NCI-H82 (cell line): ENCODE measurements at regions not wholly inside any gene's neighbourhood (a gene's known extent, or its start where the extent isn't known, plus 50 kb on each side); places are given as distances from the start of the nearest gene placed in this dataset.
A peak's percentile ranks its signal among the peaks of the same experiment; 100 is the strongest.
"Not testable (repeated sequence)": the region's sequence is repeated elsewhere in the genome, so short reads cannot be mapped to it uniquely, and the experiment has no call there.

ENCODE experiments used
- DNase-seq: peaks from one replicate; lab custom pipeline; 2025; lab: John Stamatoyannopoulos, UW

DNA sequence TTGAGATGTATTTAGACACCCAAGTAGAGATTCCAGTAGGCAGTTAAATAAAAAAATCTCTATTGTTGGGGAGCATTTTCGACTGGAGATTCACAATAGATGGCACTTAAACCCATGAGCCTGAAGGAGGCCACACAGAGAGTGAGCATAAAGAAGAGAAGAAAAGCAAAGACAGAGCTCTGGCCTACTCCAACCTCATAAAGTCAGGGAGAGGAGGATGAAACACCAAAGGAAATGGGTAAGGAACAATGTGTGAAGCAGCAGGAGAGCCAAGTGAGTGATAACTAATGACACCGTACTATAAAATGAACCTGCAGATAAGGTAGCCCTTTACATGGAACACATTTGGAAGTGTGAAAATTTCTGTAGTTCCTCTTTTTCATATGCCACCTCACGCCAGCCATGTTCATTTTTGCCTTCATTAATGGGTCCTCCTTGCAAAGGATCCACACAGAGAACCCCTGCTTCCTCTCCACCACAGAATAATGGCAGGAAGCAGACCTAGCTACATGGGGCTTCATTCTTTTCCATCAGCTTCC, 150.0 kb upstream of the SYT10 start:
- no peak for DNase-seq

DNA sequence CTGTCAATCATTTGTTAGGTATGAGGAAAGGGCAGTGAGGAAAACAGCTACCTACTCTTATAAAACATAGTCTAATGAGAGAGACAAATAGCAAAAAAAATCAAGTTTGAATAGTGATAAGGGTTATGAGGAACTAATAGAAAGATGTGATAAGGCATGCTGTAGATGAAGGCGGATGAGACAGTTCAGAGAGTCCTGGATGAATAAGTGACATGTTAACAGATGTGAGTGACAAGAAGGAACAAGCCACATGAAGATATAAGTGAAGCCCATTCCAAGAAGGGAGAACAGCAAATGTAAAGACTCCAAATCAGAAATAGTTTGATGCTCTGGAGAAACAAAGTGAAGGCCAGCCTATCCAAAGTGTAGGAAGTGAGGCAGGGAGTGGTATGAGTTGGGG, 154.1 kb upstream of the SYT10 start:
- no peak for DNase-seq

DNA sequence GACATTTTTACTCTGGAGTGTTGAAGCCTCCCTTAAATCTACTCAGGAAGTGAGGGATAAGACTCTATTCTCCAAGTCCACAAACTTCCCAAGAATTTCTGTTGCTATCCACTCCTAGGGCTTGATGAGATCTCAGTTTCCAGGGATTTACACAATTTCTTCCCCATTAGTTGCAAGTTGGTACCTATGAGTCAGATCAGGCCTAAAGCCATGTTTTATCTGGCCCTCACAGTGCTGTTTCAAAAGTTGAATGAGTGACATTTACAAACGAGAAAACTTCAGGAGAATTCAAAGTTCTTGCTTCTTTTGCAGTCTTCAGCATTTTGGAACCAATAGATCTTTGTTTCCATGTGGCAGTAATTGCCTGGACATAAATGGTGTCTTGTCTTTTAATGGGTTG, 156.4 kb upstream of the SYT10 start:
- DNase-seq, result no peak

GRCh38 chr12:33596814-33597213, 157.2 kb upstream of the SYT10 start:
- DNase-seq, result no peak

GRCh38 chr12:33602515-33602914, 162.9 kb upstream of the SYT10 start:
- no peak for DNase-seq

DNA sequence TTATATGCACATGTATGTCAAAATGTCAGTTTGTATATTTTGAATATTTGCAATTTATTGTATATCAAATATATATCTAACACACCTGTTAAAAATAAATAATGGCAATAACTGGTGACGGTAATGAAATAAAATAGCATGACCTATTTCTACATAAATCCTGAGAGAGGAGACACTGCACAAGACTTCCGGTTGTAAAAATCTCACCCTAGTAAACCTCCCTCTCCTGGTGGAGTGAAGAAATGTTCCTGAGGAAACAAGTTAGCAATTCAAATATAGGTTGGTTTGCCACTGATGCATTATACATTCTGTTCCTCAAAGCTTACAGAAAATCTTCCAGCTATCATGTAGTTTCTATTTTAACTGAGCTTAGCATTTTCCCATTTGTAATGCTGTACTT, 166.1 kb upstream of the SYT10 start:
- peak; percentile 51 for DNase-seq

- DNase-seq, result no peak
Measured at GRCh38 chr12:33609910-33610309, 170.3 kb upstream of the SYT10 start.

DNA sequence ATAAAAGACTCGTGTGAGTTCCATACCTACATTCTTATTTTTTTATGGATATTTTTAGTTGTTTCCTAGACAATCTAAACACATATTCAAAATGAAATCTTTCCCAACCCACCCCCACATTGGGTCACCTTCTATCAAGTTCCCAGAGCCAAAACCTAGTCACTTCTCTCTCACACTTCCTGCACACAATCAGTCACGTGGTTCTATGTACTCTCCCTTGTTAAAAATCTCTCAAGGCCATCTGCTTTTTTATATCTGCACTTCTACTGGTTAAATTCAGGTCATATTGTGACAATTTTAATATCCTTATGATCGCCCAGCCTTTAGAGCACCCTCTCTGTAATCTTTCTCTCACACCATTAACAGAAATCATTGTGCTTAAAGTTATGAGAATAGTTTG, 175.0 kb upstream of the SYT10 start:
- no peak for DNase-seq

GRCh38 chr12:33617218-33617617, 177.6 kb upstream of the SYT10 start:
- DNase-seq, result no peak

DNA sequence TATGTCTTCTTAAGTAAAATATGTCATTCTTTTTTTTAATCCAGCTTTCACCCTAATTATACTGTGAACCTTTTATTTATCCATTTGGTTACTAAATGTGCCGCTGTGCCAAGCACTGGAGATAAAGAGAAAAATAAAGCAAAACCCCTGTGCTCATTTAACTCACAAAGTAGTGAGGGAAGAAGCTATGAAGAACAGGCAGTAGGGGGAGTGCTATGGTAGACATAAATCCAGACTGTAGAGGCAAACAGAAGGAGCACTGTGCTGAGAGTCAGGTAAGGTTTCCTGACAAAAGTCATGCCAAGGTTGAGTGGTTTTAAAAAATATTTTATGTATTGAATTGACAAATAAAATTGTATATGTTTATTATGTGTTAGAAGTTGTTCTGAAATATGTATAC, 188.5 kb upstream of the SYT10 start:
- no peak for DNase-seq

DNA sequence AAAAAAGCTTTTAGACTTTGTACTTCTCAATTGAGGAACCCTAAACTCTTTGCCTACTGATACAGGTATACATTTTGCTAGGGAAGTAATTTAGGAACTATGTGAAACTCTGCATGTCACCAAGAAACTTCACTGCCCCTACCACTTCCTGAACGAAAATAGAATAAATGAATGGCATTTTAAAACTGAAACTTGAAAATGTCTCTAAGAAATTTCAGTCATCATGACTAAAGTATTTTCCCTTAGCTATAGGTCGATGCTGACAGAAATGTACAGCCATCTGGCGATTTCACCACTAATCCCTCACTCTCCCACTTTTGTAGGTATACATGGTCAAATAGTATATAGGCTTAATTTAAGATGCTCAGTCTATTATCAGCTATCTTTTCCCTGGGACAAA, 194.9 kb upstream of the SYT10 start:
- DNase-seq, result peak; percentile 66

- not testable (repeated sequence) for DNase-seq
Measured at GRCh38 chr12:33636930-33637329, 197.3 kb upstream of the SYT10 start.

DNA sequence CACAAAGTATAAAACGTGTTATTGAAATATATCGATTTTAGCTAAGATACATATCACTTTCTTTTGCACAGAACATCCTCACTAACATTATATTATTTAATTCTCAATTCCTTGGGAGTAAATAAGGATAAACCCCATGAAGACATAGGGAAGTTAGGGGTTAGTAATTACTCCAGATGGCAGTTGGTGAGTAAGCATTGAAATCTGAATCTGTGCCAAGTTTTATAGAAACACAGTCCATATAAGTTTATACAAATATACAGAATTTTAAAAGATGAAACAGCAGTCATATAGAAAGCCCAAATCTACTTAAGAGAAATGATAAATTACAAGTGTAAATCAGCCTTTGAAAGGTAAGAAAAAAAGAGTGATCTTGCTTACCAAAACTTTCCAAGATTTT, 200.4 kb upstream of the SYT10 start:
- peak; percentile 13 for DNase-seq

DNA sequence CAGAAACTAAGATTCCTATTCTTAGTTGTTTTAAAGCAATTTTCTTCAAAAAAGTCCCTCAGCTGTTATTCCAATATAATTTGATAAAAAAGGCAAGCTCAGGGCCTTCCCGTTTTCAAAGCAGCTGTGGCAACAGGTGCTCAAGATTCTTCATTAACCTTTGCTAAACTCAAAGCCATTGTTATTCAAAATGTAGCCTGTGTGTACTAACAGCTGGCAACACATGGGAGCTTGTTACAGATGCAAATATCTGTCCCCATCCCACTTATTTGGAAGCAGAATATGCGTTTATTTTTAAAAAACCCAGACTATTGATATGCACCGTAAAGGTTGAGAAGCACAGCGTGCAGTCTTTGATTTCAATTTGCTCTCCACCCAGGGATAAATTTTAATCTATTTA, 210.4 kb upstream of the SYT10 start:
- DNase-seq, result no peak

- DNase-seq, result no peak
Measured at GRCh38 chr12:33650832-33651231, 211.2 kb upstream of the SYT10 start.

DNA sequence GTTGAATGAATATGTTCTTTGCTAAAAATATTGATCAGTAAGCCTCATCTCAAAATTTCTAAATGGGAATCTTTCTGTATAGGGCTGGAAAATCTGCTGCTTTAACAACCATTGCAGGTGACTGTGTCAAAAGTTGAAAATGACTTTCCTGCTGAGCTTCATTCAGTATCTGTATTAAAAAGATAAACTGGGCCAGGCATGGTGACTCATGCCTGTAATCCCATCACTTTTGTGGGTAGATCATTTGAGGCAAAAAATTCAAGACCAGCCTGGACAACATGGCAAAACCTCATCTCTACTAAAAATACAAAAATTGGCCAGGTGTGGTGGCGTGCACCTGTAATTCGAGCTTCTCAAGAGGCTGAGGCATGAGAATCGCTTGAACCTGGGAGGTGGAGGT, 213.7 kb upstream of the SYT10 start:
- no peak for DNase-seq

GRCh38 chr12:33654313-33654712, 214.7 kb upstream of the SYT10 start:
- DNase-seq, result no peak

GRCh38 chr12:33663000-33663654, 223.5 kb upstream of the SYT10 start:
- no peak for DNase-seq

GRCh38 chr12:33669349-33669748, 229.7 kb upstream of the SYT10 start:
- no peak for DNase-seq

DNA sequence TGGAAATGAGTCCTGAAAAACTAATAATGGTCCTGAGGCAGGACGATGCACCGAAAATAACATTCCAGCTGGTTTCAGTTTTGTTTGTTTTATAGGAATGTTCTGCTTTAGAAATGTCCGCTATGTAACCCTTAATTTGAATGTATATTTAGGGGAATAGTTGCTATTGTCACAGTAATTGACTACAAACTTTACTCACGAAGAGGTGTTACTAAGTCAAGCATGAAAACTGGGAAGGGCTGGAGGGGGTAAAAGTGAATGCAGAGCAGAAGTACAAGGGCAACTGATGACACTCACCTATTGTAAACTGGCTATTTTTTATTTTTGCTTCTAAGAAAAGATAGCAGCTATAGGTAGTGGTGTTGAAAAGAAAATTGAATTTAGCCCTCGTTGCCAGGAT, 230.7 kb upstream of the SYT10 start:
- no peak for DNase-seq

DNA sequence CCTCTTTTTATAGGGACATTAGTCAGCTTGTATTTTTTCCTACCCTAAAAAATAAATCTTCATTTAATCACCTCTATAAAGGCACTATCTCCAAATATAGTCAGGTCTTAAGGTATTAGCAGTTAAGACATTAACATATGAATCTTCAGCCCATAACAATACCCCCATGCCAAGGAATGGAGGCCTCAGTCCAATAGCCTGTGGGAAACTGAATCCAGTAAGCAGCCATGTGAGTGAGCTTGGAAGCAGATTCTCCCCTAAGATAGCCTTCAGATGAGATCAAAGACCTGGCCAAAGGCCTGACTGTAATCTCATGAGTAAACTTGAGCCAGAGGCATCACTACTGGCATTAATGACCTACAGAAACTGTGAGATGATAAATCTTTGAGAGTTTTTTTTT, 232.1 kb upstream of the SYT10 start:
- DNase-seq, result no peak

- no peak for DNase-seq
Measured at GRCh38 chr12:33672836-33673577, 233.4 kb upstream of the SYT10 start.

GRCh38 chr12:33676866-33677265, 237.2 kb upstream of the SYT10 start:
- no peak for DNase-seq
